Hepatocyte (in vitro differentiated cells): ENCODE measurements at regions not wholly inside any gene's neighbourhood (a gene's known extent, or its start where the extent isn't known, plus 50 kb on each side); places are given as distances from the start of the nearest gene placed in this dataset.

Source experiments
- EZH2 ChIP-seq: fragments of 200-600 bp; sonication (generic); IDR thresholded peaks from 2 replicates; pipeline ENCODE4 v1.6.1; 2016; ENCODE audit warnings: antibody characterized with exemption, mild to moderate bottlenecking, borderline replicate concordance
- EZH2phosphoT487 ChIP-seq: fragments of 200-600 bp; sonication (generic); IDR thresholded peaks from one replicate; pipeline ENCODE4 v1.6.1; 2018; ENCODE audit warnings: antibody characterized with exemption, mild to moderate bottlenecking, low read depth, moderate library complexity; ENCODE audit not compliant: unreplicated experiment, severe bottlenecking
- TF ChIP-seq, protein P1 (sequence below): fragments of 200-600 bp; sonication (generic); IDR thresholded peaks from 2 replicates; pipeline ENCODE4 v1.5.1; 2016; ENCODE audit warnings: antibody characterized with exemption, mild to moderate bottlenecking; ENCODE audit not compliant: poor library complexity

DNA sequence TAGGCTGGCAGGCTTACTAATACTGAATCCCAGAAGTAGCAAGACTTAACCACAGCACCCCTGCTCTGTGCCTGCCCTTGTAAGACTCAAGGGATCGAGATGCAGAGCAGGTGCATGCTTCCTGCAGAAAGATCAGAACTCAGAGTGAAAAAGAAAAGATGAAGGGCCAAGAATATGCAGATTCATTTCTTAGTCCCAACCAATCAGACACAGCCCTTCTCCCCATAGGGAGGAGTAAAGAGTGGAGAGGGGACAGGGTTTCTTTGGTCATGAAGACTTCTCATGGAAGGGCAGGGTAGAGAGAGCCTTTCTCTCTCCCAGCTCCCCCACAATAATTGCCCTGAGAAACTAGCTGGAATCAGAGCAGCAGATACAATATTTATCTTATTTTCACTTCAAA, 105.6 kb upstream of the MB21D2 start:
- TF ChIP-seq, protein P1, sequence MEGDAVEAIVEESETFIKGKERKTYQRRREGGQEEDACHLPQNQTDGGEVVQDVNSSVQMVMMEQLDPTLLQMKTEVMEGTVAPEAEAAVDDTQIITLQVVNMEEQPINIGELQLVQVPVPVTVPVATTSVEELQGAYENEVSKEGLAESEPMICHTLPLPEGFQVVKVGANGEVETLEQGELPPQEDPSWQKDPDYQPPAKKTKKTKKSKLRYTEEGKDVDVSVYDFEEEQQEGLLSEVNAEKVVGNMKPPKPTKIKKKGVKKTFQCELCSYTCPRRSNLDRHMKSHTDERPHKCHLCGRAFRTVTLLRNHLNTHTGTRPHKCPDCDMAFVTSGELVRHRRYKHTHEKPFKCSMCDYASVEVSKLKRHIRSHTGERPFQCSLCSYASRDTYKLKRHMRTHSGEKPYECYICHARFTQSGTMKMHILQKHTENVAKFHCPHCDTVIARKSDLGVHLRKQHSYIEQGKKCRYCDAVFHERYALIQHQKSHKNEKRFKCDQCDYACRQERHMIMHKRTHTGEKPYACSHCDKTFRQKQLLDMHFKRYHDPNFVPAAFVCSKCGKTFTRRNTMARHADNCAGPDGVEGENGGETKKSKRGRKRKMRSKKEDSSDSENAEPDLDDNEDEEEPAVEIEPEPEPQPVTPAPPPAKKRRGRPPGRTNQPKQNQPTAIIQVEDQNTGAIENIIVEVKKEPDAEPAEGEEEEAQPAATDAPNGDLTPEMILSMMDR, result no peak
- TF ChIP-seq EZH2, result no peak
- TF ChIP-seq EZH2phosphoT487, result no peak
